Endodermal cell (in vitro differentiated cells): ENCODE measurements at regions not wholly inside any gene's neighbourhood (a gene's known extent, or its start where the extent isn't known, plus 50 kb on each side); places are given as distances from the start of the nearest gene placed in this dataset.
A peak's percentile ranks its signal among the peaks of the same experiment; 100 is the strongest.

Experiments
- DNase-seq: peaks from one replicate; pipeline ENCODE4 v3.0.0-alpha.2; 2017
- H3K27ac ChIP-seq: 2 replicates; pipeline ENCODE4 v1.5.1; 2013; ENCODE audit warnings: mild to moderate bottlenecking, low read depth, low read length, moderate library complexity
- H3K27me3 ChIP-seq: 2 replicates; pipeline ENCODE4 v1.6.1; 2013; ENCODE audit warnings: mild to moderate bottlenecking, low read length, moderate library complexity; ENCODE audit not compliant: insufficient read depth, control insufficient read depth, poor library complexity, severe bottlenecking
- H3K36me3 ChIP-seq: 2 replicates; pipeline ENCODE4 v1.7.0; 2013; ENCODE audit warnings: mild to moderate bottlenecking, low read length, moderate library complexity; ENCODE audit not compliant: control insufficient read depth, insufficient read depth
- H3K4me1 ChIP-seq: one replicate; pipeline ENCODE4 v1.7.0; 2013; ENCODE audit warnings: low read length; ENCODE audit not compliant: control insufficient read depth, insufficient read depth
- H3K4me3 ChIP-seq: 2 replicates; pipeline ENCODE4 v1.5.1; 2013; ENCODE audit warnings: mild to moderate bottlenecking, low read length, moderate library complexity
- H3K9ac ChIP-seq: 2 replicates; pipeline ENCODE4 v1.6.1; 2013; ENCODE audit warnings: mild to moderate bottlenecking, low read length, moderate library complexity; ENCODE audit not compliant: poor library complexity, severe bottlenecking; ENCODE audit errors: extremely low read depth
- H3K9me3 ChIP-seq: 2 replicates; pipeline ENCODE4 v1.6.1; 2013; ENCODE audit warnings: mild to moderate bottlenecking, low read length, moderate library complexity; ENCODE audit not compliant: control insufficient read depth
- H3K27ac Mint-ChIP-seq: 2 replicates; pipeline ENCODE4 v1.8.0; 2020; ENCODE audit warnings: mixed read lengths
- H3K27me3 Mint-ChIP-seq: 2 replicates; pipeline ENCODE4 v1.8.0; 2021; ENCODE audit warnings: mild to moderate bottlenecking, mixed read lengths; ENCODE audit not compliant: insufficient read depth
- H3K36me3 Mint-ChIP-seq: 2 replicates; pipeline ENCODE4 v1.8.0; 2020; ENCODE audit warnings: low read depth, mixed read lengths
- H3K4me1 Mint-ChIP-seq: 2 replicates; pipeline ENCODE4 v1.8.0; 2020; ENCODE audit warnings: mixed read lengths
- H3K4me3 Mint-ChIP-seq: 2 replicates; pipeline ENCODE4 v1.8.0; 2020; ENCODE audit warnings: mild to moderate bottlenecking, moderate library complexity, mixed read lengths
- H3K9me3 Mint-ChIP-seq: 2 replicates; pipeline ENCODE4 v1.8.0; 2020; ENCODE audit warnings: mild to moderate bottlenecking, mixed read lengths
- CTCF ChIP-seq: fragments of 200-600 bp; sonication (generic); conservative IDR thresholded peaks from 2 replicates; pipeline ENCODE4 v1.5.0; 2021; ENCODE audit warnings: antibody characterized with exemption, mild to moderate bottlenecking
- WGBS, 2 experiments: methylation state at CpG; one replicate each; pipeline versions ENCODE4 v1.1.5 to v1.1.7; 2013; ENCODE audit warnings: missing lambda C conversion rate in 2 of 2, mixed read lengths in 1 of 2; ENCODE audit not compliant: insufficient coverage in 1 of 2, insufficient read length in 1 of 2; 5-methylcytosine and 5-hydroxymethylcytosine counted together

DNA sequence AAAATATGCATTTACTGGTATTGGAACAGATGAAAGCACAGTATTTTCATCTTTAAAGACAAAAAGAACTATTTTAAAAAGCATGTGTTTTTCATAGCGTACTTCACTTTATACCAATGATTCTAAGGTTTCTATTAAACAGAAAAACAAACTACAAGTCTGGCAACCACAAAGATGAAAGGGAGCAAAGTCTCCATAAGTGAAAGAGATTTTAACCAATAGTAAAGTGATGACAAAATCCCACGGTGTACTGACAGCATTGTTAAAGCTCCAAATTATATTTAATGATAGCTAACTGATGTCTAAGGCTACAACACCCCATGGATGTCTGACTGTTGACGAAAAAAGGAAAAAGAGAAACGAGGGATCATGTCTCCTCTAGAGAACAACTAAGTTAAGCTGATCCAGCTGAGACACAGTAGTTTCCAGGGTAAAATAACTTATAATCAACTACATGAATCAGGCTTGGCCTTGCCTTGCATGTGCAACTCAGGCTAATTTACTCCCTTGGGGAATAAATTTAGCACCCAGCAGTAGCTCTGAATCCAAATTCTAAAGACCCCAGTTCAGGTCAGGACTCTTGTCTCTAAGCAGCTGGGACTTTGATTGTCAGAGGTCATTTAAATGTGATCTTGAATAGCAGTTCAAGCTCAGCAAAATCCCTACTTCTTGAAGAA lies 56.0 kb upstream of the TAB2 start:
- Mint-ChIP-seq H3K27ac (no peak overlapping the region), H3K27me3 (peaks cover 2% of the 10 kb centered on the region), H3K9me3 (no peaks in the 10 kb centered on the region), H3K4me3 (no peak overlapping the region), H3K4me1 (no peaks in the 10 kb centered on the region), H3K36me3 (no peaks in the 10 kb centered on the region)
- Histone ChIP-seq H3K36me3 (no peaks in the 10 kb centered on the region), H3K27me3 (no peaks in the 10 kb centered on the region), H3K9me3 (no peaks in the 10 kb centered on the region), H3K9ac (no peak overlapping the region), H3K27ac (peak overlapping the region; percentile 6), H3K4me1 (no peaks in the 10 kb centered on the region), H3K4me3 (no peak overlapping the region)
- no peak for TF ChIP-seq CTCF
- WGBS, 2 experiments, result 74 to 82% methylated on average over 2 to 4 of the region's 4 CpGs
- no peak for DNase-seq

DNA sequence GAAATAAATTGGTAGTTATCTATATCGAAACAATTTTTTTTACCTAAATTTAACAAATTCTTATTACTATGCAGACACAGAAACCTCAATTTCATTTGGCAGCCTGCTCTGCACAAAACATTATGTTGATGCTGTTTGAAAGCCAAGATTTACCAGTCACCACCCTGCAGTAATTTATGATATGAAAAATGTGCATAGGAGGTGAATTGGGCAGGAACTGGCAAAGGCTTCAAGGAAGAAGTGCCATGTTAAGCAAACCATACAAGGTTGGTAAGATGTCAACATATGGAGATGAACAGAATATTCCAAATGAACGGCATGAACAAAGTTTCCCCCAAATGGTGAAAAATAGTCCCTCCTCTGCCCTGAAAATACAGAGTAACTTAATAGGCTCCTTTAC lies 54.2 kb upstream of the TAB2 start:
- Mint-ChIP-seq H3K9me3 (no peaks in the 10 kb centered on the region), H3K27ac (no peak overlapping the region), H3K27me3 (peaks cover 2% of the 10 kb centered on the region), H3K4me1 (no peaks in the 10 kb centered on the region), H3K36me3 (no peaks in the 10 kb centered on the region), H3K4me3 (no peak overlapping the region)
- no peak for TF ChIP-seq CTCF
- Histone ChIP-seq H3K9me3 (no peaks in the 10 kb centered on the region), H3K4me3 (no peak overlapping the region), H3K27ac (no peak overlapping the region), H3K9ac (no peak overlapping the region), H3K36me3 (no peaks in the 10 kb centered on the region), H3K4me1 (no peaks in the 10 kb centered on the region), H3K27me3 (no peaks in the 10 kb centered on the region)
- WGBS, 2 experiments, result 82 to 91% methylated on average over 1 to 2 of the region's 2 CpGs
- no peak for DNase-seq

DNA sequence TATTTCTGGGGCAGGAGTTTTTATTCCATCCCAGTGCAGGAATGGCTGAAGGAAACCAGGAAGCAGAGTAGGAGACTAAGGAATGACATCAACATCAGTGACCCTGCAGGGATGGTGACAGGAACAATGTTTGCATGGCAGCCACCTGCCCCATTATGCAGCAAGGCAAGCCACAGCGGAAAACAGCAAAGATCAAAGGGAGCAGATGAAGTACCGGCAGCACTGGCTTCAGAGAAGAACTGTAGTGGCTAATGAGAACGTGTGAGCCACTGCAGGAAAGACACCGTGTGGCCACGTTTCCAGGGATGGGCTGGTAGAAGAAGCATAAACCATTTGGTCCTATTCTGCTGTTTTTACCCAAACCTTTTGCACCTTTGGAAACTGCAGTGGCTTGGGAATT lies 52.9 kb upstream of the TAB2 start:
- Histone ChIP-seq H3K4me1 (no peaks in the 10 kb centered on the region), H3K9me3 (no peaks in the 10 kb centered on the region), H3K9ac (no peak overlapping the region), H3K36me3 (no peaks in the 10 kb centered on the region), H3K4me3 (no peak overlapping the region), H3K27ac (no peak overlapping the region), H3K27me3 (no peaks in the 10 kb centered on the region)
- H3K27me3 Mint-ChIP-seq, result peaks cover 2% of the 10 kb centered on the region
- H3K9me3 Mint-ChIP-seq, result no peaks in the 10 kb centered on the region
- WGBS, 2 experiments, result 32 to 62% methylated on average over 5 of the region's 5 CpGs
- no peak for TF ChIP-seq CTCF
- no peak overlapping the region for H3K27ac Mint-ChIP-seq
- DNase-seq, result no peak
- no peak overlapping the region for H3K4me3 Mint-ChIP-seq
- no peaks in the 10 kb centered on the region for H3K4me1 Mint-ChIP-seq
- no peaks in the 10 kb centered on the region for H3K36me3 Mint-ChIP-seq
